Neutrophil (primary cell): ENCODE measurements at regions not wholly inside any gene's neighbourhood (a gene's known extent, or its start where the extent isn't known, plus 50 kb on each side); places are given as distances from the start of the nearest gene placed in this dataset.

Experiments
- H3K27ac ChIP-seq: fragments of 200-600 bp; sonication (generic); 2 replicates; pipeline ENCODE4 v1.5.1; 2016; ENCODE audit warnings: mild to moderate bottlenecking, moderate library complexity
- H3K27me3 ChIP-seq: fragments of 200-600 bp; sonication (generic); 2 replicates; pipeline ENCODE4 v1.6.0; 2016; ENCODE audit warnings: mild to moderate bottlenecking
- H3K36me3 ChIP-seq: fragments of 200-600 bp; sonication (generic); 2 replicates; pipeline ENCODE4 v1.5.1; 2017
- H3K4me1 ChIP-seq, 2 experiments: fragments of 200-600 bp in 1 of 2; sonication (generic) in 1 of 2; 1 replicate in 1 of 2; 2 replicates in 1 of 2; pipeline versions ENCODE4 v1.5.1 to v1.6.1; 2013 to 2016; ENCODE audit warnings: low read depth in 1 of 2, low read length in 1 of 2, mild to moderate bottlenecking in 1 of 2, moderate library complexity in 1 of 2; ENCODE audit not compliant: control insufficient read depth in 1 of 2, insufficient read depth in 1 of 2
- H3K4me3 ChIP-seq, 2 experiments: fragments of 200-600 bp in 1 of 2; sonication (generic) in 1 of 2; 1 replicate in 1 of 2; 2 replicates in 1 of 2; pipeline ENCODE4 v1.5.1; 2013 to 2016; ENCODE audit warnings: low read depth in 1 of 2, low read length in 1 of 2, mild to moderate bottlenecking in 1 of 2, moderate library complexity in 1 of 2
- H3K9me3 ChIP-seq: fragments of 200-600 bp; sonication (generic); 2 replicates; pipeline ENCODE4 v1.5.1; 2016
- CTCF ChIP-seq: fragments of 200-600 bp; sonication (generic); IDR thresholded peaks from 2 replicates; pipeline ENCODE4 v1.5.1; 2016; ENCODE audit warnings: antibody characterized with exemption

- Histone ChIP-seq H3K36me3 (no peaks in the 10 kb centered on the region), H3K27ac (no peak overlapping the region), H3K4me1 (no peaks in the 10 kb centered on the region), H3K9me3 (peaks cover 10% of the 10 kb centered on the region), H3K27me3 (no peaks in the 10 kb centered on the region), H3K4me3 (no peak overlapping the region)
- TF ChIP-seq CTCF, result no peak
These were observed 134.6 kb downstream of the TNFSF18 start for GRCh38 chr1:172916116-172916515.

- Histone ChIP-seq H3K9me3 (peaks cover 4% of the 10 kb centered on the region), H3K27ac (no peak overlapping the region), H3K4me1 (no peaks in the 10 kb centered on the region), H3K36me3 (no peaks in the 10 kb centered on the region), H3K4me3 (no peak overlapping the region), H3K27me3 (no peaks in the 10 kb centered on the region)
- TF ChIP-seq CTCF, result no peak
These were observed 132.8 kb downstream of the TNFSF18 start for GRCh38 chr1:172917972-172918371.

- no peak overlapping the region for H3K27ac ChIP-seq
- H3K36me3 ChIP-seq, result no peaks in the 10 kb centered on the region
- TF ChIP-seq CTCF, result no peak
- H3K4me3 ChIP-seq, result no peak overlapping the region
- no peaks in the 10 kb centered on the region for H3K9me3 ChIP-seq
- no peaks in the 10 kb centered on the region for H3K27me3 ChIP-seq
- H3K4me1 ChIP-seq, result no peaks in the 10 kb centered on the region
These were observed 132.3 kb downstream of the TNFSF18 start for GRCh38 chr1:172918478-172918877.

- TF ChIP-seq CTCF, result no peak
- H3K36me3 ChIP-seq, result no peaks in the 10 kb centered on the region
- H3K4me1 ChIP-seq, result no peaks in the 10 kb centered on the region
- no peak overlapping the region for H3K27ac ChIP-seq
- no peak overlapping the region for H3K4me3 ChIP-seq
- no peaks in the 10 kb centered on the region for H3K27me3 ChIP-seq
- H3K9me3 ChIP-seq, result no peaks in the 10 kb centered on the region
These were observed 124.7 kb downstream of the TNFSF18 start for GRCh38 chr1:172926070-172926469.

GRCh38 chr1:172928412-172928811 is 122.3 kb downstream of the TNFSF18 start:
- Histone ChIP-seq H3K27me3 (no peaks in the 10 kb centered on the region), H3K9me3 (no peaks in the 10 kb centered on the region), H3K36me3 (no peaks in the 10 kb centered on the region), H3K4me3 (no peak overlapping the region), H3K27ac (no peak overlapping the region), H3K4me1 (no peaks in the 10 kb centered on the region)
- TF ChIP-seq CTCF, result no peak

- TF ChIP-seq CTCF, result no peak
- Histone ChIP-seq H3K27ac (no peak overlapping the region), H3K27me3 (no peaks in the 10 kb centered on the region), H3K4me3 (no peak overlapping the region), H3K4me1 (no peaks in the 10 kb centered on the region), H3K9me3 (no peaks in the 10 kb centered on the region), H3K36me3 (no peaks in the 10 kb centered on the region)
These were observed 121.7 kb downstream of the TNFSF18 start for GRCh38 chr1:172929006-172929405.
